ENCODE measurements at regions not wholly inside any gene's neighbourhood (a gene's known extent, or its start where the extent isn't known, plus 50 kb on each side); places are given as distances from the start of the nearest gene placed in this dataset.

DNA sequence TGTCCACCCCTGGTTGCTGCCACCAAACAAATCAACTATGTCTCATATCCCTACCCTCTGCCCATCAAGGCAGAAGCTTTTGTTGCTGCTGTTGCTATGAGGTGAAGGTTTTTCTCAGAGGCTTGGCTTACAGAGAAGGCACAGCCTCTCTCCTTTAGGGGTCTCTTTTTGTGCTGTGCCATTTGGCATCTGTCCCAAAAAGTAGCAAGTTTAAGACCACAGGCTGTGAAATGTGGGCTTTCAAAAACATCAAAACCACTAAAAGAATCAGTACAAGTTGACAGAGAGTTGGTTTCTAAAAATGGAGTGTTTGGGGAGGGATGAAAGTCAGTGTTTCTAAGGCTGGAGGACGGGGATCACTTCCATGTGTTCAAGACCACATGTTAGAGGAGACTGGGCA lies 634.9 kb downstream of the BCOR start:
- H2AFZ ChIP-seq (ENCODE audit: low read depth, low read length): no peak overlapping the region
- no TSS peak for BruUV-seq (replicated peaks)
- H3K9ac ChIP-seq (ENCODE audit: insufficient read depth in 1 of 2, low read depth in 2 of 2, low read length in 2 of 2): no peak overlapping the region
- H3K79me2 ChIP-seq (ENCODE audit: control insufficient read depth, insufficient read depth, low read length): no peaks in the 10 kb centered on the region
- no peaks in the 10 kb centered on the region for H3K4me1 ChIP-seq (replicated peaks in 1 of 2; ENCODE audit: control insufficient read depth in 2 of 2, insufficient read depth in 2 of 2, low read length in 2 of 2)
- no peaks in the 10 kb centered on the region; the same call in 1 of the 2 replicates for H3K9me3 ChIP-seq (replicated peaks; ENCODE audit: control insufficient read depth, insufficient read depth, low read depth, low read length)
- ATAC-seq (no peak), FAIRE-seq (no peak), DNase-seq (ENCODE audit: extremely low read depth in 1 of 4, low spot score in 3 of 4) (no peak)
- in situ Hi-C loops (cut with MboI): no loop called here
- 17% methylated on average over 1 of the region's 1 CpG for WGBS (ENCODE audit: insufficient coverage, low coverage, missing lambda C conversion rate)
- ChIA-PET POLR2A (interaction anchor here (0.8 kb wide), 1 partner anchor 23 kb away, joined by 3 read pairs; no protein-coding TSS in a partner anchor), CTCF (ENCODE audit: low intra/inter-chr PET ratio) (no interaction called here)
- H3K27me3 ChIP-seq (ENCODE audit: control insufficient read depth in 2 of 2, insufficient read depth in 2 of 2, low read length in 2 of 2): peaks cover 0 to 5% of the 10 kb centered on the region in 2 experiments; a peak in 1 of 5 replicates
- H3K27ac ChIP-seq (ENCODE audit: extremely low read depth, low read depth, low read length): no peak overlapping the region
- no peak overlapping the region for H3K4me3 ChIP-seq
- H4K20me1 ChIP-seq (replicated peaks; ENCODE audit: control insufficient read depth, insufficient read depth, low read length): no peaks in the 10 kb centered on the region
- no peak overlapping the region for H3K4me2 ChIP-seq (ENCODE audit: insufficient read depth, low read length)
- H3K9me1 ChIP-seq (ENCODE audit: control insufficient read depth, insufficient read depth, low read length): no peaks in the 10 kb centered on the region
- H3K36me3 ChIP-seq (ENCODE audit: control insufficient read depth, insufficient read depth, low read length): no peaks in the 10 kb centered on the region
- intact Hi-C loops (cut with micrococcal nuclease): no loop called here
- TF ChIP-seq PTTG1 (tag; IDR thresholded peaks at IDR 0.05; ENCODE audit: low read depth) (no peak), ZNF57 (CRISPR knock-in tag; IDR thresholded peaks at IDR 0.05) (no peak), DIDO1 (tag; IDR thresholded peaks at IDR 0.05; ENCODE audit: low read depth) (no peak), BCOR (IDR thresholded peaks at IDR 0.05) (no peak), ZNF76 (CRISPR knock-in tag; IDR thresholded peaks at IDR 0.05; ENCODE audit: borderline replicate concordance) (no peak), CHD2 (IDR thresholded peaks at IDR 0.05; ENCODE audit: low read depth, low read length) (no peak), MYNN (IDR thresholded peaks at IDR 0.05) (no peak), MYNN (CRISPR knock-in tag; IDR thresholded peaks at IDR 0.05) (no peak), PYGO2 (tag; IDR thresholded peaks at IDR 0.05) (no peak), SMAD1 (IDR thresholded peaks at IDR 0.05; ENCODE audit: low read depth, low read length, partially characterized antibody) (no peak)
- TF ChIP-seq, protein P1, sequence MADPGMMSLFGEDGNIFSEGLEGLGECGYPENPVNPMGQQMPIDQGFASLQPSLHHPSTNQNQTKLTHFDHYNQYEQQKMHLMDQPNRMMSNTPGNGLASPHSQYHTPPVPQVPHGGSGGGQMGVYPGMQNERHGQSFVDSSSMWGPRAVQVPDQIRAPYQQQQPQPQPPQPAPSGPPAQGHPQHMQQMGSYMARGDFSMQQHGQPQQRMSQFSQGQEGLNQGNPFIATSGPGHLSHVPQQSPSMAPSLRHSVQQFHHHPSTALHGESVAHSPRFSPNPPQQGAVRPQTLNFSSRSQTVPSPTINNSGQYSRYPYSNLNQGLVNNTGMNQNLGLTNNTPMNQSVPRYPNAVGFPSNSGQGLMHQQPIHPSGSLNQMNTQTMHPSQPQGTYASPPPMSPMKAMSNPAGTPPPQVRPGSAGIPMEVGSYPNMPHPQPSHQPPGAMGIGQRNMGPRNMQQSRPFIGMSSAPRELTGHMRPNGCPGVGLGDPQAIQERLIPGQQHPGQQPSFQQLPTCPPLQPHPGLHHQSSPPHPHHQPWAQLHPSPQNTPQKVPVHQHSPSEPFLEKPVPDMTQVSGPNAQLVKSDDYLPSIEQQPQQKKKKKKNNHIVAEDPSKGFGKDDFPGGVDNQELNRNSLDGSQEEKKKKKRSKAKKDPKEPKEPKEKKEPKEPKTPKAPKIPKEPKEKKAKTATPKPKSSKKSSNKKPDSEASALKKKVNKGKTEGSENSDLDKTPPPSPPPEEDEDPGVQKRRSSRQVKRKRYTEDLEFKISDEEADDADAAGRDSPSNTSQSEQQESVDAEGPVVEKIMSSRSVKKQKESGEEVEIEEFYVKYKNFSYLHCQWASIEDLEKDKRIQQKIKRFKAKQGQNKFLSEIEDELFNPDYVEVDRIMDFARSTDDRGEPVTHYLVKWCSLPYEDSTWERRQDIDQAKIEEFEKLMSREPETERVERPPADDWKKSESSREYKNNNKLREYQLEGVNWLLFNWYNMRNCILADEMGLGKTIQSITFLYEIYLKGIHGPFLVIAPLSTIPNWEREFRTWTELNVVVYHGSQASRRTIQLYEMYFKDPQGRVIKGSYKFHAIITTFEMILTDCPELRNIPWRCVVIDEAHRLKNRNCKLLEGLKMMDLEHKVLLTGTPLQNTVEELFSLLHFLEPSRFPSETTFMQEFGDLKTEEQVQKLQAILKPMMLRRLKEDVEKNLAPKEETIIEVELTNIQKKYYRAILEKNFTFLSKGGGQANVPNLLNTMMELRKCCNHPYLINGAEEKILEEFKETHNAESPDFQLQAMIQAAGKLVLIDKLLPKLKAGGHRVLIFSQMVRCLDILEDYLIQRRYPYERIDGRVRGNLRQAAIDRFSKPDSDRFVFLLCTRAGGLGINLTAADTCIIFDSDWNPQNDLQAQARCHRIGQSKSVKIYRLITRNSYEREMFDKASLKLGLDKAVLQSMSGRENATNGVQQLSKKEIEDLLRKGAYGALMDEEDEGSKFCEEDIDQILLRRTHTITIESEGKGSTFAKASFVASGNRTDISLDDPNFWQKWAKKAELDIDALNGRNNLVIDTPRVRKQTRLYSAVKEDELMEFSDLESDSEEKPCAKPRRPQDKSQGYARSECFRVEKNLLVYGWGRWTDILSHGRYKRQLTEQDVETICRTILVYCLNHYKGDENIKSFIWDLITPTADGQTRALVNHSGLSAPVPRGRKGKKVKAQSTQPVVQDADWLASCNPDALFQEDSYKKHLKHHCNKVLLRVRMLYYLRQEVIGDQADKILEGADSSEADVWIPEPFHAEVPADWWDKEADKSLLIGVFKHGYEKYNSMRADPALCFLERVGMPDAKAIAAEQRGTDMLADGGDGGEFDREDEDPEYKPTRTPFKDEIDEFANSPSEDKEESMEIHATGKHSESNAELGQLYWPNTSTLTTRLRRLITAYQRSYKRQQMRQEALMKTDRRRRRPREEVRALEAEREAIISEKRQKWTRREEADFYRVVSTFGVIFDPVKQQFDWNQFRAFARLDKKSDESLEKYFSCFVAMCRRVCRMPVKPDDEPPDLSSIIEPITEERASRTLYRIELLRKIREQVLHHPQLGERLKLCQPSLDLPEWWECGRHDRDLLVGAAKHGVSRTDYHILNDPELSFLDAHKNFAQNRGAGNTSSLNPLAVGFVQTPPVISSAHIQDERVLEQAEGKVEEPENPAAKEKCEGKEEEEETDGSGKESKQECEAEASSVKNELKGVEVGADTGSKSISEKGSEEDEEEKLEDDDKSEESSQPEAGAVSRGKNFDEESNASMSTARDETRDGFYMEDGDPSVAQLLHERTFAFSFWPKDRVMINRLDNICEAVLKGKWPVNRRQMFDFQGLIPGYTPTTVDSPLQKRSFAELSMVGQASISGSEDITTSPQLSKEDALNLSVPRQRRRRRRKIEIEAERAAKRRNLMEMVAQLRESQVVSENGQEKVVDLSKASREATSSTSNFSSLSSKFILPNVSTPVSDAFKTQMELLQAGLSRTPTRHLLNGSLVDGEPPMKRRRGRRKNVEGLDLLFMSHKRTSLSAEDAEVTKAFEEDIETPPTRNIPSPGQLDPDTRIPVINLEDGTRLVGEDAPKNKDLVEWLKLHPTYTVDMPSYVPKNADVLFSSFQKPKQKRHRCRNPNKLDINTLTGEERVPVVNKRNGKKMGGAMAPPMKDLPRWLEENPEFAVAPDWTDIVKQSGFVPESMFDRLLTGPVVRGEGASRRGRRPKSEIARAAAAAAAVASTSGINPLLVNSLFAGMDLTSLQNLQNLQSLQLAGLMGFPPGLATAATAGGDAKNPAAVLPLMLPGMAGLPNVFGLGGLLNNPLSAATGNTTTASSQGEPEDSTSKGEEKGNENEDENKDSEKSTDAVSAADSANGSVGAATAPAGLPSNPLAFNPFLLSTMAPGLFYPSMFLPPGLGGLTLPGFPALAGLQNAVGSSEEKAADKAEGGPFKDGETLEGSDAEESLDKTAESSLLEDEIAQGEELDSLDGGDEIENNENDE (IDR thresholded peaks at IDR 0.05; ENCODE audit: low read depth, low read length): no peak
